GM12865 (cell line): ENCODE measurements at regions not wholly inside any gene's neighbourhood (a gene's known extent, or its start where the extent isn't known, plus 50 kb on each side); places are given as distances from the start of the nearest gene placed in this dataset.

Source experiments
- DNase-seq: peaks from one replicate; pipeline ENCODE4 v3.0.0; 2010; ENCODE audit warnings: low read depth
- H3K4me3 ChIP-seq: 2 replicates; pipeline ENCODE4 v1.5.1; 2011; ENCODE audit warnings: mild to moderate bottlenecking, low read depth, low read length, control low read depth
- CTCF ChIP-seq: IDR thresholded peaks from 2 replicates; pipeline ENCODE4 v1.5.1; 2011; ENCODE audit warnings: low read length, control low read depth, low read depth, inconsistent platforms; ENCODE audit not compliant: insufficient read depth; ENCODE audit errors: missing control alignments

- no peak for TF ChIP-seq CTCF
- no peak for DNase-seq
- no peak overlapping the region for H3K4me3 ChIP-seq
Observed at GRCh38 chr3:106168962-106169750, 300.3 kb upstream of the CBLB start.

- no peak for DNase-seq
- no peak overlapping the region for H3K4me3 ChIP-seq
Observed at GRCh38 chr3:106170636-106171035, 301.8 kb upstream of the CBLB start.

GRCh38 chr3:106172101-106172500 lies 303.3 kb upstream of the CBLB start:
- no peak for TF ChIP-seq CTCF
- DNase-seq = no peak

More at GRCh38 chr3:106170636-106171035, 301.8 kb upstream of the CBLB start:
- TF ChIP-seq CTCF = no peak

GRCh38 chr3:106172780-106173179 lies 304.0 kb upstream of the CBLB start:
- no peak overlapping the region for H3K4me3 ChIP-seq
- TF ChIP-seq CTCF = no peak
- peak; percentile 58 for DNase-seq

More at GRCh38 chr3:106172101-106172500, 303.3 kb upstream of the CBLB start:
- H3K4me3 ChIP-seq = no peak overlapping the region

GRCh38 chr3:106175276-106175675 lies 306.5 kb upstream of the CBLB start:
- no peak overlapping the region for H3K4me3 ChIP-seq
- DNase-seq = no peak
- TF ChIP-seq CTCF = no peak

- peak overlapping the region; percentile 52 for H3K4me3 ChIP-seq
- peak; percentile 93 for DNase-seq
- TF ChIP-seq CTCF = no peak
Observed at GRCh38 chr3:106176734-106177133, 307.9 kb upstream of the CBLB start.
